Muscle layer of duodenum (tissue), 2 donors: ENCODE measurements at regions not wholly inside any gene's neighbourhood (a gene's known extent, or its start where the extent isn't known, plus 50 kb on each side); places are given as distances from the start of the nearest gene placed in this dataset.

Source experiments
- H3K27ac ChIP-seq: one replicate; pipeline ENCODE4 v1.7.0; 2013; ENCODE audit warnings: mild to moderate bottlenecking, low read length
- H3K27me3 ChIP-seq: one replicate; pipeline ENCODE4 v1.7.0; 2013; ENCODE audit warnings: low read depth, mild to moderate bottlenecking, control low read depth, low read length
- H3K36me3 ChIP-seq, 2 donors: one replicate each; pipeline ENCODE4 v1.7.0; 2013; ENCODE audit warnings: low read length in 2 of 2, control low read depth in 1 of 2, mild to moderate bottlenecking in 1 of 2; ENCODE audit not compliant: insufficient read depth in 2 of 2, control insufficient read depth in 1 of 2
- H3K4me1 ChIP-seq, 2 donors: one replicate each; pipeline ENCODE4 v1.7.0; 2013; ENCODE audit warnings: low read length in 2 of 2, mild to moderate bottlenecking in 2 of 2, control low read depth in 1 of 2, moderate library complexity in 1 of 2; ENCODE audit not compliant: insufficient read depth in 2 of 2, control insufficient read depth in 1 of 2
- H3K4me3 ChIP-seq, 2 donors: one replicate each; pipeline ENCODE4 v1.7.0; 2013; ENCODE audit warnings: low read length in 2 of 2, low read depth in 1 of 2, mild to moderate bottlenecking in 1 of 2
- H3K9me3 ChIP-seq, 2 donors: one replicate each; pipeline ENCODE4 v1.7.0; 2013; ENCODE audit warnings: low read length in 2 of 2, control low read depth in 1 of 2, mild to moderate bottlenecking in 1 of 2; ENCODE audit not compliant: control insufficient read depth in 1 of 2
- donor health status: healthy.

- peak overlapping the region; percentile 70 for H3K27ac ChIP-seq
- H3K4me1 ChIP-seq, result peaks cover 15% of the 10 kb centered on the region in 2 donors
- no peaks in the 10 kb centered on the region for H3K9me3 ChIP-seq
- no peaks in the 10 kb centered on the region for H3K36me3 ChIP-seq
- H3K27me3 ChIP-seq, result no peaks in the 10 kb centered on the region
- no peak overlapping the region for H3K4me3 ChIP-seq
Measured at GRCh38 chr2:64403426-64403825, 50.5 kb upstream of the LGALSL start.

- Histone ChIP-seq H3K4me1 (peaks cover 15% of the 10 kb centered on the region in 2 donors), H3K9me3 (no peaks in the 10 kb centered on the region), H3K27ac (peak overlapping the region; percentile 70), H3K4me3 (peak overlapping the region in 1 of 2 donors; percentile 27), H3K27me3 (no peaks in the 10 kb centered on the region), H3K36me3 (no peaks in the 10 kb centered on the region)
Measured at GRCh38 chr2:64404002-64404731, 49.8 kb upstream of the LGALSL start.
